T-helper 2 cell treated with Interferon-gamma antibody and Interleukin-4, amounts not matched to agents 100 ng/mL and 5 ng/mL, for 36 hours (primary cell): ENCODE measurements at regions not wholly inside any gene's neighbourhood (a gene's known extent, or its start where the extent isn't known, plus 50 kb on each side); places are given as distances from the start of the nearest gene placed in this dataset.
"Not testable (repeated sequence)": the region's sequence is repeated elsewhere in the genome, so short reads cannot be mapped to it uniquely, and the experiment has no call there.

Experiments used
- intact Hi-C: fragments of 100-400 bp; cut with micrococcal nuclease; formaldehyde crosslinking; loops from one replicate; pipeline ENCODE4 v1.15.1; 2023

GRCh38 chr12:131561891-131562684 is 148.8 kb upstream of the SFSWAP start:
- intact Hi-C loops = no loop called here

GRCh38 chr12:131564138-131564727 is 146.7 kb upstream of the SFSWAP start:
- intact Hi-C loops = not testable (repeated sequence)

- intact Hi-C loops = no loop called here
These were observed 146.0 kb upstream of the SFSWAP start for GRCh38 chr12:131564845-131565244.

- intact Hi-C loops = no loop called here
These were observed 145.4 kb upstream of the SFSWAP start for GRCh38 chr12:131565267-131566015.

GRCh38 chr12:131568336-131568735 is 142.6 kb upstream of the SFSWAP start:
- intact Hi-C loops = no loop called here

GRCh38 chr12:131570596-131570995 is 140.3 kb upstream of the SFSWAP start:
- intact Hi-C loops = no loop called here

GRCh38 chr12:131571827-131572226 is 139.1 kb upstream of the SFSWAP start:
- intact Hi-C loops = no loop called here

- intact Hi-C loops = no loop called here
These were observed 138.3 kb upstream of the SFSWAP start for GRCh38 chr12:131572626-131573025.

- intact Hi-C loops = no loop called here
These were observed 137.1 kb upstream of the SFSWAP start for GRCh38 chr12:131573631-131574394.

- intact Hi-C loops = no loop called here
These were observed 136.5 kb upstream of the SFSWAP start for GRCh38 chr12:131574395-131574771.

GRCh38 chr12:131575371-131575770 is 135.5 kb upstream of the SFSWAP start:
- intact Hi-C loops = no loop called here

GRCh38 chr12:131576734-131577133 is 134.2 kb upstream of the SFSWAP start:
- intact Hi-C loops = not testable (repeated sequence)

GRCh38 chr12:131577766-131578165 is 133.1 kb upstream of the SFSWAP start:
- intact Hi-C loops = no loop called here

GRCh38 chr12:131578828-131579470 is 131.9 kb upstream of the SFSWAP start:
- intact Hi-C loops = no loop called here

GRCh38 chr12:131583090-131583712 is 127.7 kb upstream of the SFSWAP start:
- intact Hi-C loops = no loop called here

GRCh38 chr12:131586269-131586668 is 124.6 kb upstream of the SFSWAP start:
- intact Hi-C loops = no loop called here

- intact Hi-C loops = no loop called here
These were observed 124.1 kb upstream of the SFSWAP start for GRCh38 chr12:131586761-131587160.

- intact Hi-C loops = no loop called here
These were observed 123.3 kb upstream of the SFSWAP start for GRCh38 chr12:131587565-131587964.

- intact Hi-C loops = no loop called here
These were observed 121.5 kb upstream of the SFSWAP start for GRCh38 chr12:131589221-131589897.

- intact Hi-C loops = no loop called here
These were observed 120.9 kb upstream of the SFSWAP start for GRCh38 chr12:131589966-131590365.
